H1 (cell line): ENCODE measurements at regions not wholly inside any gene's neighbourhood (a gene's known extent, or its start where the extent isn't known, plus 50 kb on each side); places are given as distances from the start of the nearest gene placed in this dataset.

Source experiments
- CTCF ChIA-PET: fragments of 300-600 bp; sonication (Branson Sonifier 250); formaldehyde crosslinking; loops from one replicate; lab custom pipeline; 2021; ENCODE audit not compliant: partially characterized antibody; lab: Charles Lee
- POLR2A ChIA-PET: fragments of 300-600 bp; sonication (Branson Sonifier 250); formaldehyde crosslinking; loops from one replicate; lab custom pipeline; 2021; ENCODE audit warnings: inconsistent platforms; ENCODE audit not compliant: partially characterized antibody; lab: Charles Lee
- DNase-seq, 2 experiments: peaks; one replicate each; pipeline versions ENCODE4 v3.0.0 to v3.0.0-alpha.2; 2010 to 2022; ENCODE audit warnings: low spot score in 2 of 2, low read depth in 1 of 2, mixed read lengths in 1 of 2
- FAIRE-seq: peaks from 2 replicates; lab custom pipeline; 2011; peaks lifted over from hg19 to GRCh38; lab: Jason Lieb, UNC
- H2AFZ ChIP-seq: 2 replicates; pipeline ENCODE4 v1.8.1; 2012; ENCODE audit warnings: low read length, inconsistent platforms
- H2AK5ac ChIP-seq: 2 replicates; pipeline ENCODE4 v1.6.1; 2013; ENCODE audit warnings: low read depth, low read length
- H2BK120ac ChIP-seq: replicated peaks from 2 replicates; pipeline ENCODE3; 2013; ENCODE audit warnings: low read depth, low read length, inconsistent platforms
- H2BK12ac ChIP-seq: 2 replicates; pipeline ENCODE4 v1.6.1; 2013; ENCODE audit warnings: low read depth, low read length
- H2BK15ac ChIP-seq: 2 replicates; pipeline ENCODE4 v1.6.1; 2013; ENCODE audit warnings: low read length
- H2BK20ac ChIP-seq: 2 replicates; pipeline ENCODE4 v1.6.1; 2013; ENCODE audit warnings: low read length
- H2BK5ac ChIP-seq: 2 replicates; pipeline ENCODE4 v1.6.1; 2013; ENCODE audit warnings: low read depth, low read length
- H3K14ac ChIP-seq: 2 replicates; pipeline ENCODE4 v1.6.1; 2013; ENCODE audit warnings: inconsistent platforms; ENCODE audit not compliant: insufficient read length
- H3K18ac ChIP-seq: 2 replicates; pipeline ENCODE4 v1.6.1; 2013; ENCODE audit warnings: low read length; ENCODE audit errors: extremely low read depth
- H3K23ac ChIP-seq: 2 replicates; pipeline ENCODE4 v1.6.1; 2013; ENCODE audit warnings: inconsistent platforms; ENCODE audit not compliant: insufficient read length
- H3K23me2 ChIP-seq: 2 replicates; pipeline ENCODE4 v1.6.1; 2013; ENCODE audit warnings: low read depth, low read length
- H3K27ac ChIP-seq: 2 replicates; pipeline ENCODE4 v1.6.1; 2011; ENCODE audit warnings: low read depth, low read length, inconsistent platforms
- H3K27me3 ChIP-seq, 4 experiments: replicated peaks in 1 of 4; 1 replicate in 1 of 4; 2 replicates in 3 of 4; pipeline versions ENCODE4 v1.6.1 to v1.8.1; 2011 to 2013; ENCODE audit warnings: low read length in 3 of 4, mild to moderate bottlenecking in 3 of 4, inconsistent platforms in 2 of 4, mixed read lengths in 2 of 4, moderate library complexity in 1 of 4; ENCODE audit not compliant: control insufficient read depth in 3 of 4, insufficient read depth in 3 of 4; ENCODE audit errors: extremely low read depth in 1 of 4
- H3K36me3 ChIP-seq, 4 experiments: 2 replicates each; pipeline versions ENCODE4 v1.6.1 to v1.8.1; 2011 to 2013; ENCODE audit warnings: mild to moderate bottlenecking in 4 of 4, low read length in 3 of 4, moderate library complexity in 2 of 4, control low read depth in 1 of 4, inconsistent platforms in 1 of 4; ENCODE audit not compliant: insufficient read depth in 4 of 4, control insufficient read depth in 2 of 4
- H3K4ac ChIP-seq: replicated peaks from 2 replicates; pipeline ENCODE3; 2013; ENCODE audit warnings: low read length, low read depth, mixed read lengths, inconsistent platforms; ENCODE audit not compliant: insufficient read length
- H3K4me1 ChIP-seq, 4 experiments: replicated peaks in 1 of 4; 1 replicate in 1 of 4; 2 replicates in 3 of 4; pipeline versions ENCODE4 v1.6.1 to v1.8.1; 2011 to 2013; ENCODE audit warnings: low read length in 3 of 4, inconsistent platforms in 2 of 4, mixed read lengths in 1 of 4; ENCODE audit not compliant: insufficient read depth in 4 of 4, control insufficient read depth in 3 of 4
- H3K4me2 ChIP-seq, 2 experiments: 2 replicates each; pipeline versions ENCODE4 v1.6.1 to v1.8.1; 2011 to 2013; ENCODE audit warnings: low read depth in 2 of 2, low read length in 2 of 2, control low read depth in 1 of 2, inconsistent platforms in 1 of 2, mild to moderate bottlenecking in 1 of 2; ENCODE audit not compliant: insufficient read depth in 1 of 2
- H3K4me3 ChIP-seq, 4 experiments: fragments of 200-600, 300-600 bp in 1 of 4; sonication (generic), shearing (Covaris generic), sonication (Bioruptor Twin) in 1 of 4; 2 replicates each; pipeline versions ENCODE4 v1.5.1 to v1.8.1; 2011 to 2016; ENCODE audit warnings: low read length in 4 of 4, low read depth in 3 of 4, control low read depth in 2 of 4, inconsistent platforms in 2 of 4, mild to moderate bottlenecking in 2 of 4, mixed read lengths in 1 of 4, moderate library complexity in 1 of 4; ENCODE audit not compliant: insufficient read depth in 2 of 4; ENCODE audit errors: extremely low read depth in 1 of 4
- H3K56ac ChIP-seq: replicated peaks from 2 replicates; pipeline ENCODE3; 2013; ENCODE audit warnings: low read depth, mild to moderate bottlenecking, mixed read lengths, low read length, inconsistent platforms; ENCODE audit not compliant: insufficient read length
- H3K79me1 ChIP-seq: 2 replicates; pipeline ENCODE4 v1.6.1; 2013; ENCODE audit warnings: low read depth, low read length, control low read depth
- H3K79me2 ChIP-seq, 2 experiments: 2 replicates each; pipeline versions ENCODE4 v1.6.1 to v1.8.1; 2012 to 2013; ENCODE audit warnings: low read length in 2 of 2, mild to moderate bottlenecking in 2 of 2, inconsistent platforms in 1 of 2; ENCODE audit not compliant: insufficient read depth in 2 of 2, control insufficient read depth in 1 of 2
- H3K9ac ChIP-seq, 4 experiments: replicated peaks in 1 of 4; 1 replicate in 1 of 4; 2 replicates in 3 of 4; pipeline versions ENCODE4 v1.6.1 to v1.8.1; 2011 to 2013; ENCODE audit warnings: low read depth in 3 of 4, low read length in 3 of 4, control low read depth in 2 of 4, mild to moderate bottlenecking in 2 of 4, moderate library complexity in 2 of 4, inconsistent platforms in 1 of 4; ENCODE audit errors: extremely low read depth in 1 of 4
- H3K9me3 ChIP-seq, 2 experiments: 2 replicates each; pipeline versions ENCODE4 v1.6.1 to v1.8.1; 2012 to 2013; ENCODE audit warnings: mild to moderate bottlenecking in 2 of 2, moderate library complexity in 2 of 2, control low read depth in 1 of 2, inconsistent platforms in 1 of 2, low read depth in 1 of 2, low read length in 1 of 2, mixed read lengths in 1 of 2; ENCODE audit not compliant: insufficient read depth in 2 of 2
- H4K20me1 ChIP-seq, 2 experiments: replicated peaks in 1 of 2; 2 replicates each; pipeline versions ENCODE3 to v1.8.1; 2011 to 2013; ENCODE audit warnings: inconsistent platforms in 2 of 2, low read length in 2 of 2, mild to moderate bottlenecking in 1 of 2; ENCODE audit not compliant: insufficient read depth in 2 of 2, control insufficient read depth in 1 of 2
- H4K5ac ChIP-seq: 2 replicates; pipeline ENCODE4 v1.6.1; 2013; ENCODE audit warnings: low read length, low read depth, mixed read lengths, inconsistent platforms; ENCODE audit not compliant: insufficient read length
- H4K8ac ChIP-seq: 2 replicates; pipeline ENCODE4 v1.8.0; 2013; ENCODE audit warnings: mild to moderate bottlenecking, moderate library complexity, low read length, inconsistent platforms; ENCODE audit not compliant: insufficient read depth; ENCODE audit errors: extremely low read depth
- H4K91ac ChIP-seq: replicated peaks from 2 replicates; pipeline ENCODE3; 2013; ENCODE audit warnings: low read length, mixed read lengths, inconsistent platforms; ENCODE audit not compliant: insufficient read length
- ASH2L ChIP-seq: fragments of 200-600, 300-600 bp; sonication (generic); IDR thresholded peaks from one replicate; pipeline ENCODE4 v1.7.1; 2017; ENCODE audit warnings: low read length
- ATF3 ChIP-seq: IDR thresholded peaks from 2 replicates; pipeline ENCODE4 v1.6.1; 2011; ENCODE audit warnings: low read depth, mild to moderate bottlenecking, low read length; ENCODE audit not compliant: insufficient read depth
- EGR1 ChIP-seq: IDR thresholded peaks from 2 replicates; pipeline ENCODE4 v1.6.1; 2011; ENCODE audit warnings: low read depth, low read length, borderline replicate concordance
- GABPA ChIP-seq: IDR thresholded peaks from 2 replicates; pipeline ENCODE4 v1.6.1; 2011; ENCODE audit warnings: mild to moderate bottlenecking, low read length, moderate library complexity, borderline replicate concordance; ENCODE audit not compliant: insufficient read depth
- GTF2F1 ChIP-seq: IDR thresholded peaks from 2 replicates; pipeline ENCODE4 v1.6.1; 2012; ENCODE audit warnings: low read depth, low read length, improper control_type of control experiment, borderline replicate concordance
- HDAC2 ChIP-seq, 2 experiments: fragments of 300-600 bp in 1 of 2; sonication (generic) in 1 of 2; IDR thresholded peaks; 2 replicates each; pipeline ENCODE4 v1.6.1; 2011 to 2012; ENCODE audit warnings: low read depth in 2 of 2, low read length in 2 of 2, mild to moderate bottlenecking in 2 of 2, moderate library complexity in 2 of 2, borderline replicate concordance in 1 of 2, inconsistent platforms in 1 of 2
- KDM1A ChIP-seq: fragments of 200-600, 300-600 bp; sonication (generic); IDR thresholded peaks from 2 replicates; pipeline ENCODE4 v1.7.1; 2016; ENCODE audit warnings: mild to moderate bottlenecking, low read length, borderline replicate concordance
- NRF1 ChIP-seq: IDR thresholded peaks from 2 replicates; pipeline ENCODE4 v1.6.1; 2011; ENCODE audit warnings: mild to moderate bottlenecking, low read depth, low read length, improper control_type of control experiment
- POLR2A ChIP-seq, 2 experiments: IDR thresholded peaks; 1 replicate in 1 of 2; 2 replicates in 1 of 2; pipeline ENCODE4 v1.6.1; 2011; ENCODE audit warnings: low read depth in 2 of 2, low read length in 2 of 2, mild to moderate bottlenecking in 2 of 2; ENCODE audit errors: control extremely low read depth in 1 of 2
- SP1 ChIP-seq: IDR thresholded peaks from 2 replicates; pipeline ENCODE4 v1.6.1; 2011; ENCODE audit warnings: low read depth, low read length
- SP4 ChIP-seq: IDR thresholded peaks from 2 replicates; pipeline ENCODE4 v1.6.1; 2012; ENCODE audit warnings: low read length, inconsistent platforms
- TAF7 ChIP-seq: optimal IDR thresholded peaks from 2 replicates; pipeline ENCODE3; 2011; ENCODE audit warnings: low read depth, mild to moderate bottlenecking, inconsistent platforms, low read length, moderate library complexity, borderline replicate concordance
- TBP ChIP-seq: IDR thresholded peaks from 2 replicates; pipeline ENCODE4 v1.6.1; 2011; ENCODE audit warnings: low read depth, low read length, improper control_type of control experiment
- USF2 ChIP-seq: IDR thresholded peaks from 2 replicates; pipeline ENCODE4 v1.6.1; 2011; ENCODE audit warnings: low read length, improper control_type of control experiment
- WGBS, 2 experiments: shearing (Covaris generic) in 1 of 2; methylation state at CpG; one replicate each; pipeline versions ENCODE4 v1.1.6 to v1.1.7; 2013 to 2015; ENCODE audit warnings: low lambda C conversion rate in 2 of 2, mixed read lengths in 2 of 2, inconsistent platforms in 1 of 2, low coverage in 1 of 2, missing lambda C conversion rate in 1 of 2; ENCODE audit not compliant: insufficient replicate concordance in 2 of 2, insufficient coverage in 1 of 2, insufficient read length in 1 of 2; ENCODE audit errors: extremely low coverage in 1 of 2, missing lambda C conversion rate in 1 of 2; 5-methylcytosine and 5-hydroxymethylcytosine counted together

- H4K91ac ChIP-seq, result no peak overlapping the region
- POLR2A ChIA-PET, result no interaction called here
- no peak for TF ChIP-seq POLR2A (IDR thresholded peaks at IDR 0.05; ENCODE audit: control extremely low read depth in 1 of 2, low read depth in 2 of 2, low read length in 2 of 2)
- TF ChIP-seq GTF2F1, result no peak
- no peak for TF ChIP-seq SP4
- no peak for TF ChIP-seq TAF7
- no peak for TF ChIP-seq KDM1A
- TF ChIP-seq EGR1, result no peak
- no peak for TF ChIP-seq NRF1
- no peak for TF ChIP-seq HDAC2 (IDR thresholded peaks at IDR 0.05; ENCODE audit: borderline replicate concordance in 1 of 2, low read depth in 2 of 2, low read length in 2 of 2)
- no peak for TF ChIP-seq USF2
- no peak for TF ChIP-seq TBP
- TF ChIP-seq GABPA, result no peak
- TF ChIP-seq ASH2L, result no peak
- no peak for TF ChIP-seq ATF3
- no peak for TF ChIP-seq SP1
Observed at GRCh38 chr9:105187781-105188180, 56.7 kb upstream of the SLC44A1 start.

More at GRCh38 chr9:105187781-105188180, 56.7 kb upstream of the SLC44A1 start:
- H3K36me3 ChIP-seq, result no peaks in the 10 kb centered on the region
- no peak overlapping the region for H3K4ac ChIP-seq
- no peak overlapping the region for H3K14ac ChIP-seq
- H3K23ac ChIP-seq, result no peak overlapping the region
- H3K27ac ChIP-seq, result no peak overlapping the region
- no peaks in the 10 kb centered on the region for H3K27me3 ChIP-seq
- no peak overlapping the region for H2BK20ac ChIP-seq
- no peak overlapping the region for H4K8ac ChIP-seq
- H4K20me1 ChIP-seq, result no peaks in the 10 kb centered on the region
- DNase-seq (no peak), FAIRE-seq (no peak)
- H3K56ac ChIP-seq, result no peak overlapping the region
- CTCF ChIA-PET, result interaction anchor here (0.6 to 0.9 kb wide), 2 partner anchors 17 to 20 kb away, joined by 3 to 4 read pairs; no protein-coding TSS in a partner anchor
- H3K4me2 ChIP-seq, result no peak overlapping the region
- no peak overlapping the region for H3K18ac ChIP-seq
- no peak overlapping the region for H2BK15ac ChIP-seq
- H2BK5ac ChIP-seq, result no peak overlapping the region
- no peak overlapping the region for H2AK5ac ChIP-seq
- H2BK120ac ChIP-seq, result no peak overlapping the region
- H3K4me1 ChIP-seq, result no peaks in the 10 kb centered on the region
- no peaks in the 10 kb centered on the region for H3K79me2 ChIP-seq
- H4K5ac ChIP-seq, result no peak overlapping the region
- no peaks in the 10 kb centered on the region for H3K23me2 ChIP-seq
- no peaks in the 10 kb centered on the region for H3K79me1 ChIP-seq
- H3K9ac ChIP-seq, result no peak overlapping the region
- H2AFZ ChIP-seq, result no peak overlapping the region
- H3K9me3 ChIP-seq, result peaks cover 0 to 5% of the 10 kb centered on the region in 2 experiments; a peak in 1 of 4 replicates
- 94% methylated on average over 1 of the region's 1 CpG; no CpG with 5 or more reads in 1 of the 2 experiments for WGBS, 2 experiments
- no peak overlapping the region for H3K4me3 ChIP-seq
- no peak overlapping the region for H2BK12ac ChIP-seq
